Uterus (tissue), 3 donors: ENCODE measurements at regions not wholly inside any gene's neighbourhood (a gene's known extent, or its start where the extent isn't known, plus 50 kb on each side); places are given as distances from the start of the nearest gene placed in this dataset.

Experiments
- DNase-seq, 2 donors: peaks; one replicate each; pipeline ENCODE4 v3.0.0-alpha.2; 2019 to 2020
- H3K27ac ChIP-seq, 2 donors: fragments of 200-600 bp; sonication (generic); 1 replicate in 1 of 2; 2 replicates in 1 of 2; pipeline ENCODE4 v1.5.1; 2016 to 2018
- H3K27me3 ChIP-seq, 2 donors: fragments of 200-600 bp; sonication (generic); one replicate each; pipeline ENCODE4 v1.5.1; 2018 to 2019; ENCODE audit warnings: control low read depth in 1 of 2
- H3K36me3 ChIP-seq, 2 donors: fragments of 200-600 bp; sonication (generic); one replicate each; pipeline ENCODE4 v1.5.1; 2019; ENCODE audit warnings: control low read depth in 1 of 2
- H3K4me1 ChIP-seq, 2 donors: fragments of 200-600 bp; sonication (generic); one replicate each; pipeline ENCODE4 v1.5.1; 2018 to 2019; ENCODE audit warnings: control low read depth in 1 of 2
- H3K4me3 ChIP-seq, 2 donors: fragments of 200-600 bp; sonication (generic); 1 replicate in 1 of 2; 2 replicates in 1 of 2; pipeline ENCODE4 v1.5.1; 2018 to 2019; ENCODE audit warnings: mild to moderate bottlenecking in 1 of 2
- H3K9me3 ChIP-seq, 2 donors: fragments of 200-600 bp; sonication (generic); one replicate each; pipeline ENCODE4 v1.5.1; 2019; ENCODE audit warnings: control low read depth in 1 of 2
- POLR2A ChIP-seq, 2 donors: fragments of 450-650 bp; IDR thresholded peaks; one replicate each; pipeline ENCODE4 v1.6.1; 2016; ENCODE audit warnings: antibody characterized with exemption in 2 of 2, mild to moderate bottlenecking in 1 of 2, moderate library complexity in 1 of 2
- intact Hi-C: fragments of 100-400 bp; cut with DNase I; formaldehyde crosslinking; loops from one replicate; pipeline ENCODE4 v1.15.1; 2023; ENCODE audit warnings: low total_unique reads
- TF ChIP-seq, protein P1 (sequence below), 4 experiments: fragments of 200-600 bp in 2 of 4; fragments of 450-650 bp in 2 of 4; sonication (generic) in 2 of 4; IDR thresholded peaks; one replicate each; pipeline ENCODE4 v1.5.1; 2016 to 2019; ENCODE audit warnings: antibody characterized with exemption in 4 of 4, mild to moderate bottlenecking in 2 of 4, moderate library complexity in 1 of 4
- donor health status: DM: yes; HTN: yes; CAD: no.

DNA sequence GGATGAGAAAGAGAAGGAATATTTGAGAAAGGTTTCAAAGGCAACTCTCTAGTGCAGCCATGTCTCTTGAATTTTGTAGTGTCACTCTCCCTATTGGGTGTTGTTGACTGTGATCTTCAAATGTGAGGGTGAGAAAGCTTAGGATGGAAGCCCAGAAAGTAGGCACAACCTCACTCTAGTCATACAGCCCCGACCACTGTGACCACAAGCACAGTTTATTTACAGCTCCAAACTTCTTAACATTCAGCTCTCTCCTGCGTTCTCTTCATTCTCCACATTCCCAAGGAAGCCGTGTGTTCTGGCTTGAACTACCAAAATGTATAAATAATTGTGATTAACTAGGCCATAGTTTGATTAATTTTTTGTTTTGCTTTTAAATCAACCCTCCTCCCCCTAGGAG, 542.9 kb downstream of the LRRC70 start:
- intact Hi-C loops: no loop called here
- Histone ChIP-seq H3K36me3 (no peaks in the 10 kb centered on the region), H3K27me3 (no peaks in the 10 kb centered on the region), H3K9me3 (peaks cover 0 to 3% of the 10 kb centered on the region in 2 donors), H3K27ac (no peak overlapping the region), H3K4me3 (no peak overlapping the region), H3K4me1 (no peaks in the 10 kb centered on the region)
- TF ChIP-seq, protein P1, sequence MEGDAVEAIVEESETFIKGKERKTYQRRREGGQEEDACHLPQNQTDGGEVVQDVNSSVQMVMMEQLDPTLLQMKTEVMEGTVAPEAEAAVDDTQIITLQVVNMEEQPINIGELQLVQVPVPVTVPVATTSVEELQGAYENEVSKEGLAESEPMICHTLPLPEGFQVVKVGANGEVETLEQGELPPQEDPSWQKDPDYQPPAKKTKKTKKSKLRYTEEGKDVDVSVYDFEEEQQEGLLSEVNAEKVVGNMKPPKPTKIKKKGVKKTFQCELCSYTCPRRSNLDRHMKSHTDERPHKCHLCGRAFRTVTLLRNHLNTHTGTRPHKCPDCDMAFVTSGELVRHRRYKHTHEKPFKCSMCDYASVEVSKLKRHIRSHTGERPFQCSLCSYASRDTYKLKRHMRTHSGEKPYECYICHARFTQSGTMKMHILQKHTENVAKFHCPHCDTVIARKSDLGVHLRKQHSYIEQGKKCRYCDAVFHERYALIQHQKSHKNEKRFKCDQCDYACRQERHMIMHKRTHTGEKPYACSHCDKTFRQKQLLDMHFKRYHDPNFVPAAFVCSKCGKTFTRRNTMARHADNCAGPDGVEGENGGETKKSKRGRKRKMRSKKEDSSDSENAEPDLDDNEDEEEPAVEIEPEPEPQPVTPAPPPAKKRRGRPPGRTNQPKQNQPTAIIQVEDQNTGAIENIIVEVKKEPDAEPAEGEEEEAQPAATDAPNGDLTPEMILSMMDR (IDR thresholded peaks at IDR 0.05): no peak
- TF ChIP-seq POLR2A (IDR thresholded peaks at IDR 0.05): no peak
- no peak for DNase-seq

DNA sequence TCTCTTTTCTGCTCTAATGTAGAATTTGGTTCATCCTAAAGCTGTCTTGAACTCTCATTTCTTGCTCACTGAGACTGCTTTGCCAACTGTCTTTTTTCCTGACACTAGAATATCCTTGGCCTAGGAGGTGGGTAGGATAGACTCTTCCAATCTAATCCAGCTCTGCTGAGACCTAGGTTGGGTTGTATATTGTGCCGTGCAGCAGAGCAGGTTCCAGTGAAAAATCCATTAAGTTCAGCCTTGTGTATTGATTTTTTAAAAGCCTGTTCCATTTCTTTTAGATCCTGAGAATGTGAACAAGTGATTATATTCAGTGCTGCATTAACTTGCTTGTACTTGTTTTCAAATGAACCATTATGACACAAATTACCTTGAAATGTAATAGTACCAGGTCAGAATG, 539.6 kb downstream of the LRRC70 start:
- intact Hi-C loops: no loop called here
- H3K27me3 ChIP-seq: no peaks in the 10 kb centered on the region
- no peaks in the 10 kb centered on the region for H3K9me3 ChIP-seq
- H3K36me3 ChIP-seq: no peaks in the 10 kb centered on the region
- no peak overlapping the region for H3K27ac ChIP-seq
- TF ChIP-seq POLR2A (IDR thresholded peaks at IDR 0.05): no peak
- TF ChIP-seq, protein P1 (IDR thresholded peaks at IDR 0.05): no peak
- no peaks in the 10 kb centered on the region for H3K4me1 ChIP-seq
- no peak for DNase-seq
- no peak overlapping the region for H3K4me3 ChIP-seq

DNA sequence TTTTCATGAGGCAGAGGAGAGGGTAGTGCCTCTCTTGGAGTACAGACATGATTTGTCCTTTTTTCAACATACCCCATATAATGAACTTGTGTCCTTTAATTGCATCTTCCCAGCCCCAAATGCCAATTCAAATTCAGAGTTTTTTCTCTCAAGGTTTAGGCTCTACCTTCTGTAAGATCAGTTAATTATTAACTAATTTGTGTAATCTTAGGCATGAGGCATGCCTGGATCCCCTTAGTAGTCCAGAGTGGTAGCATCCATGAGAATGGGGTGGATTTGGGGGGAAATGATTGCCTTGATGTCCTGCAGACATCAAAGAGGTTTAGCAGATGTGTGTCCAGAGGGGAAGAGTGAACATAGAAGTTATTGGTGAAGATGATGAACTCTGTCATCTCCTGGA, 533.3 kb downstream of the LRRC70 start:
- no peak for DNase-seq
- no peaks in the 10 kb centered on the region for H3K36me3 ChIP-seq
- intact Hi-C loops: no loop called here
- TF ChIP-seq POLR2A (IDR thresholded peaks at IDR 0.05): no peak
- TF ChIP-seq, protein P1 (IDR thresholded peaks at IDR 0.05): no peak
- H3K4me1 ChIP-seq: no peaks in the 10 kb centered on the region
- no peak overlapping the region for H3K4me3 ChIP-seq
- no peak overlapping the region for H3K27ac ChIP-seq
- H3K9me3 ChIP-seq: no peaks in the 10 kb centered on the region
- no peaks in the 10 kb centered on the region for H3K27me3 ChIP-seq

DNA sequence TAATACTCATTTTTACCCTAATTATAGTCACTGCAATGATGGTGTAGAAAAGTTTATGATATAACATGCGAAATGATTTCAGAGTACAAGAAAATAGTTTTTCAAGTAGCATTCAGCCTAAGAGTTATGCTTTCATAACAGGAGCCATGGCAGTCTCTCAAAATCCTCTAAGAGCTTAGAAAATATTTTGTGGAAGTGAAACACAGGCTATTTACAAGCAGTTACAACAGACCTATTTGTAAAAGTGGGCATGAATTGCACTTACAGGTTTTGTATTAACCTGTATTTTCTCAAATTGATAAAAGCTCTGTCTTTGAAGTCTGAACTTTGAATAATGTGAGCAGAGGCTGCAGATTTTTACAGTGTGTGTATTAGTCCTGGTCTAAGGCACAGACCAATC, 523.3 kb downstream of the LRRC70 start:
- Histone ChIP-seq H3K36me3 (no peaks in the 10 kb centered on the region), H3K27ac (no peak overlapping the region), H3K27me3 (no peaks in the 10 kb centered on the region), H3K4me1 (no peaks in the 10 kb centered on the region), H3K4me3 (no peak overlapping the region), H3K9me3 (no peaks in the 10 kb centered on the region)
- intact Hi-C loops: no loop called here
- no peak for DNase-seq
- TF ChIP-seq, protein P1 (IDR thresholded peaks at IDR 0.05): no peak
- TF ChIP-seq POLR2A (IDR thresholded peaks at IDR 0.05): no peak

DNA sequence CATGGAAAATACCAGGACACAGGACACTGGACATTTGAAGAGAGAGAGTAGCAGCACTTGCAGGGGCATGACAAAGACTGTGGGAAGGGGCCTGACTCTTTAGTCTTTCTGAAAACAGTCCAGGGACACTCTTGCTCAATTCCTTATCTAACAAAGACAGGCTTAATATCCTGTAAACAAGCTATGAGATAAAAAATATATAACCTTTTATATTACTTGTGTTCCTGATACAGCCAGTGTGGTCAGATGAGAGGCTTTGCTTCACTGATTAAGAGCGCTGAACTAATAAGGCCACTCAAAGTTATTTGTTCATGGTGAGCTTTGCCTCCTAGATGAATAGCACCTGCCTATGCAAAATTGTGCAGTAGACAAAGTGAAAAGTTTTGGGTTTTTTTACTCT, 518.7 kb downstream of the LRRC70 start:
- DNase-seq: no peak
- TF ChIP-seq, protein P1 (IDR thresholded peaks at IDR 0.05): no peak
- Histone ChIP-seq H3K4me3 (no peak overlapping the region), H3K27me3 (no peaks in the 10 kb centered on the region), H3K9me3 (no peaks in the 10 kb centered on the region), H3K27ac (no peak overlapping the region), H3K36me3 (no peaks in the 10 kb centered on the region), H3K4me1 (no peaks in the 10 kb centered on the region)
- intact Hi-C loops: no loop called here
